ENCODE measurements at regions not wholly inside any gene's neighbourhood (a gene's known extent, or its start where the extent isn't known, plus 50 kb on each side); places are given as distances from the start of the nearest gene placed in this dataset.
A peak's percentile ranks its signal among the peaks of the same experiment; 100 is the strongest.
"Not testable (repeated sequence)": the region's sequence is repeated elsewhere in the genome, so short reads cannot be mapped to it uniquely, and the experiment has no call there.

- TF ChIP-seq, protein P1, sequence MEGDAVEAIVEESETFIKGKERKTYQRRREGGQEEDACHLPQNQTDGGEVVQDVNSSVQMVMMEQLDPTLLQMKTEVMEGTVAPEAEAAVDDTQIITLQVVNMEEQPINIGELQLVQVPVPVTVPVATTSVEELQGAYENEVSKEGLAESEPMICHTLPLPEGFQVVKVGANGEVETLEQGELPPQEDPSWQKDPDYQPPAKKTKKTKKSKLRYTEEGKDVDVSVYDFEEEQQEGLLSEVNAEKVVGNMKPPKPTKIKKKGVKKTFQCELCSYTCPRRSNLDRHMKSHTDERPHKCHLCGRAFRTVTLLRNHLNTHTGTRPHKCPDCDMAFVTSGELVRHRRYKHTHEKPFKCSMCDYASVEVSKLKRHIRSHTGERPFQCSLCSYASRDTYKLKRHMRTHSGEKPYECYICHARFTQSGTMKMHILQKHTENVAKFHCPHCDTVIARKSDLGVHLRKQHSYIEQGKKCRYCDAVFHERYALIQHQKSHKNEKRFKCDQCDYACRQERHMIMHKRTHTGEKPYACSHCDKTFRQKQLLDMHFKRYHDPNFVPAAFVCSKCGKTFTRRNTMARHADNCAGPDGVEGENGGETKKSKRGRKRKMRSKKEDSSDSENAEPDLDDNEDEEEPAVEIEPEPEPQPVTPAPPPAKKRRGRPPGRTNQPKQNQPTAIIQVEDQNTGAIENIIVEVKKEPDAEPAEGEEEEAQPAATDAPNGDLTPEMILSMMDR (IDR thresholded peaks at IDR 0.05; ENCODE audit: unreplicated experiment): no peak
- DNase-seq (ENCODE audit: unreplicated experiment): peak; percentile 9
- H3K36me3 Mint-ChIP-seq (ENCODE audit: insufficient read depth, unreplicated experiment): no peaks in the 10 kb centered on the region
- no peaks in the 10 kb centered on the region for H3K4me1 Mint-ChIP-seq (ENCODE audit: insufficient read depth, unreplicated experiment)
- ChIA-PET POLR2A (interaction anchor here (0.6 kb wide), 1 partner anchor 40 kb away, joined by 3 read pairs; no protein-coding TSS in a partner anchor), CTCF (interaction anchor here (0.8 to 1.9 kb wide), 2 partner anchors 289 to 870 kb away, joined by 4 to 5 read pairs; no protein-coding TSS in a partner anchor)
- intact Hi-C loops (cut with micrococcal nuclease): no loop called here
- H3K4me3 Mint-ChIP-seq (ENCODE audit: unreplicated experiment): no peak overlapping the region
- H3K9me3 Mint-ChIP-seq (ENCODE audit: unreplicated experiment): no peaks in the 10 kb centered on the region
- H3K27me3 Mint-ChIP-seq (ENCODE audit: insufficient read depth, unreplicated experiment): no peaks in the 10 kb centered on the region
- no TSS peak for BruUV-seq (replicated peaks)
- no peak overlapping the region for H3K27ac Mint-ChIP-seq (ENCODE audit: low read depth, unreplicated experiment)
Observed at GRCh38 chr10:52597189-52597863, 175.3 kb downstream of the MBL2 start.

DNA sequence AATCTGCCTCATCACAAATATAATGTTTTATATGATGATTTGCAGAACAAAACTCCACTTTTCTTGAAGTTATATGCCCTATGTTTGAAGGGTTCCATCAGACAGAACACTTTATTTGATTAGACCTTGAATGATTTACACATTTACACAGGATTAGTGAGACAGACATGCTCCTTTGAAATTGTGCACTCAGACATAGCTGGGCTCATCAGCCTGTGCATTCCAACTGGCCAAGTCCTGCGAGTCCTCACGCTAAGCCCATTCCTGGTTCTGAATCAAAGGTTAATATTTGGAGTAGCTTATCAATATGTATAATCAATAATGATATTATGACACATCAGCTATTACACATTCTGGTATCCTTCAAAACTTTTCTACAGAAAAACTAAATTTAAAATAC is 173.6 kb downstream of the MBL2 start:
- no peaks in the 10 kb centered on the region for H3K27me3 Mint-ChIP-seq (ENCODE audit: insufficient read depth, unreplicated experiment)
- TF ChIP-seq, protein P1 (IDR thresholded peaks at IDR 0.05; ENCODE audit: unreplicated experiment): no peak
- H3K27ac Mint-ChIP-seq (ENCODE audit: low read depth, unreplicated experiment): no peak overlapping the region
- H3K4me3 Mint-ChIP-seq (ENCODE audit: unreplicated experiment): no peak overlapping the region
- no peaks in the 10 kb centered on the region for H3K36me3 Mint-ChIP-seq (ENCODE audit: insufficient read depth, unreplicated experiment)
- CTCF ChIA-PET: no interaction called here
- DNase-seq (ENCODE audit: unreplicated experiment): no peak
- H3K9me3 Mint-ChIP-seq (ENCODE audit: unreplicated experiment): no peaks in the 10 kb centered on the region
- no peaks in the 10 kb centered on the region for H3K4me1 Mint-ChIP-seq (ENCODE audit: insufficient read depth, unreplicated experiment)
- no TSS peak for BruUV-seq (replicated peaks)
- POLR2A ChIA-PET: no interaction called here
- intact Hi-C loops (cut with micrococcal nuclease): no loop called here

DNA sequence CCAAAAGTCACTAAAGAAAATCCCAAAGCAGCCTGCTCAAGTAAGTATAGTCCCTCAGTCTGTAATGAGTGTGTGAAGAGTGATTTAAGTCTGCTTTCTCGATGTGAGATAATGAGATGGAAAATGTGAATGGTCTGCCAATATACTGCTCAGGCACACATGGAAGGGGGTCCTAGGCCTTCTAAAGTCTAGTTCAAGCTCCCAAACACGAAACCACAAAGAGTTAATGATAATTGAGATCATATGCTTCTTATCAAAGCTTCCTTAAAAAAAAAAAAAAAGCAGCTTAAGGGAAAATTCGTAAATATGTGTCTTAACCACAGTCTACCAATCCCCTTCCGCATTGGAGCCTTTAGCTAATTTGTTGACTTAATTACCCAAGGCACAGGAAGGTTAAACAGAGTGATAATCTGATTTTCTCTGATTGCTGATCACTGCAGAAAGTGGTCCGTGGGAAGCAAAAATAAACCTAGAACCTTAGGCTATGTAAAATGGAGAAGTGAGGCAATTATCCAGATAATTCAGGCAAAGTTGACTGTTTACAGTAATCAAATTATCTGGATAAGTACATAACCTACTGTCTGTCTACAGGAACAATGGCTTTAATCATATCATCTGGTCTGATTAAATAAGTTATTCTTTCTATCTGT is 172.9 kb downstream of the MBL2 start:
- ChIA-PET CTCF (interaction anchor here (0.6 to 1.2 kb wide), 2 partner anchors 10 to 1200 kb away, joined by 3 read pairs; no protein-coding TSS in a partner anchor), POLR2A (no interaction called here)
- TF ChIP-seq, protein P1 (IDR thresholded peaks at IDR 0.05; ENCODE audit: unreplicated experiment): no peak
- Mint-ChIP-seq H3K36me3 (ENCODE audit: insufficient read depth, unreplicated experiment) (no peaks in the 10 kb centered on the region), H3K4me1 (ENCODE audit: insufficient read depth, unreplicated experiment) (no peaks in the 10 kb centered on the region), H3K27ac (ENCODE audit: low read depth, unreplicated experiment) (no peak overlapping the region), H3K4me3 (ENCODE audit: unreplicated experiment) (no peak overlapping the region), H3K9me3 (ENCODE audit: unreplicated experiment) (no peaks in the 10 kb centered on the region), H3K27me3 (ENCODE audit: insufficient read depth, unreplicated experiment) (no peaks in the 10 kb centered on the region)
- intact Hi-C loops (cut with micrococcal nuclease): no loop called here
- no peak for DNase-seq (ENCODE audit: unreplicated experiment)
- no TSS peak for BruUV-seq (replicated peaks)

DNA sequence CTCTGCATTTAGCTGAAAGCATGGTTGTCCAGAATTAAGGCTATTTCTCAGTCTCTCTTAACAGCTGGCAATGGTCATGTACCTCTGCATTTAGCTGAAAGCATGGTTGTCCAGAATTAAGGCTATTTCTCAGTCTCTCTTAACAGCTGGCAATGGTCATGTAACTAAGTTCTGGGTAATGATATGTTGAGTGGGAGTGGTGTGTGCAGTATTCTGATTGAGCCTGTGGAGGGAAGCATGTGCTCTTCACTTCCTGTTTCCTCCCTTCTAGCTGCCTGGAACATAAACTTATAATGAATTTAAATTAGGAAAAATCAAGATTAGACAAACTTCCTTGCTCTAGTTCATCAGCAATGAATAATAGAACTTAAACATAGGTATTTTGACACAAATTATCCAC is 168.5 kb downstream of the MBL2 start:
- H3K4me1 Mint-ChIP-seq (ENCODE audit: insufficient read depth, unreplicated experiment); H3K36me3 Mint-ChIP-seq (ENCODE audit: insufficient read depth, unreplicated experiment); intact Hi-C loops (cut with micrococcal nuclease); H3K27ac Mint-ChIP-seq (ENCODE audit: low read depth, unreplicated experiment); CTCF ChIA-PET; POLR2A ChIA-PET; H3K4me3 Mint-ChIP-seq (ENCODE audit: unreplicated experiment); H3K27me3 Mint-ChIP-seq (ENCODE audit: insufficient read depth, unreplicated experiment); BruUV-seq (replicated peaks); DNase-seq (ENCODE audit: unreplicated experiment); H3K9me3 Mint-ChIP-seq (ENCODE audit: unreplicated experiment): not testable (repeated sequence)

All from MCF 10A (cell line).